HEK293 (cell line): ENCODE measurements at regions not wholly inside any gene's neighbourhood (a gene's known extent, or its start where the extent isn't known, plus 50 kb on each side); places are given as distances from the start of the nearest gene placed in this dataset.

ENCODE experiments used
- CTCF ChIA-PET: fragments of 350-600 bp; formaldehyde crosslinking; extraction: SDS; loops from one replicate; lab custom pipeline; 2021; ENCODE audit warnings: antibody characterized with exemption; lab: Yijun Ruan, JAX
- POLR2A ChIA-PET: fragments of 300-600 bp; formaldehyde crosslinking; extraction: SDS; loops from one replicate; lab custom pipeline; 2020; ENCODE audit warnings: antibody characterized with exemption, inconsistent platforms; lab: Yijun Ruan, JAX
- H3K27ac ChIP-seq: fragments of 200-500 bp; sonication (Bioruptor generic); 2 replicates; pipeline ENCODE4 v1.5.1; 2014; ENCODE audit warnings: low read depth, low read length, control low read depth, inconsistent platforms; ENCODE audit errors: extremely low read depth
- H3K36me3 ChIP-seq, 2 experiments: fragments of 200-500 bp in 1 of 2; sonication (Bioruptor generic) in 1 of 2; 1 replicate in 1 of 2; 2 replicates in 1 of 2; pipeline ENCODE4 v1.5.1; 2014 to 2017; ENCODE audit warnings: inconsistent platforms in 2 of 2, low read length in 2 of 2; ENCODE audit not compliant: control insufficient read depth in 2 of 2, insufficient read depth in 1 of 2
- H3K4me1 ChIP-seq: fragments of 200-500 bp; sonication (Bioruptor generic); 2 replicates; pipeline ENCODE4 v1.5.1; 2014; ENCODE audit warnings: mild to moderate bottlenecking, low read length, inconsistent platforms; ENCODE audit not compliant: control insufficient read depth, insufficient read depth
- H3K4me3 ChIP-seq: 2 replicates; pipeline ENCODE4 v1.5.1; 2011; ENCODE audit warnings: low read depth, mild to moderate bottlenecking, control low read depth, low read length, moderate library complexity
- H3K9me3 ChIP-seq: fragments of 200-500 bp; sonication (Bioruptor generic); 2 replicates; pipeline ENCODE4 v1.5.1; 2014; ENCODE audit warnings: low read depth, low read length, inconsistent platforms; ENCODE audit not compliant: control insufficient read depth, insufficient read depth
- GLI2 ChIP-seq: fragments of 450-650 bp; formaldehyde crosslinking; IDR thresholded peaks from 2 replicates; pipeline ENCODE4; 2017; ENCODE audit warnings: missing biosample characterization, missing genetic modification characterization, low read depth, borderline replicate concordance
- GLIS1 ChIP-seq: fragments of 450-650 bp; formaldehyde crosslinking; IDR thresholded peaks from 2 replicates; pipeline ENCODE4 v1.5.1; 2016; ENCODE audit warnings: missing biosample characterization, missing genetic modification characterization
- GLIS2 ChIP-seq: fragments of 450-650 bp; formaldehyde crosslinking; IDR thresholded peaks from 2 replicates; pipeline ENCODE4 v1.5.1; 2016; ENCODE audit warnings: missing biosample characterization, missing genetic modification characterization
- MZF1 ChIP-seq: fragments of 450-650 bp; formaldehyde crosslinking; IDR thresholded peaks from 2 replicates; pipeline ENCODE4 v1.5.1; 2017; ENCODE audit warnings: missing biosample characterization, missing genetic modification characterization, borderline replicate concordance
- SCRT1 ChIP-seq: fragments of 450-650 bp; formaldehyde crosslinking; IDR thresholded peaks from 2 replicates; pipeline ENCODE4 v1.5.1; 2016; ENCODE audit warnings: missing biosample characterization, missing genetic modification characterization, borderline replicate concordance
- ZFP69B ChIP-seq: fragments of 450-650 bp; formaldehyde crosslinking; IDR thresholded peaks from 2 replicates; pipeline ENCODE4 v1.5.1; 2016; ENCODE audit warnings: missing biosample characterization, missing genetic modification characterization
- ZIC2 ChIP-seq: fragments of 450-650 bp; formaldehyde crosslinking; IDR thresholded peaks from 2 replicates; pipeline ENCODE4 v1.5.1; 2016; ENCODE audit warnings: missing biosample characterization, missing genetic modification characterization
- ZNF169 ChIP-seq: fragments of 450-650 bp; formaldehyde crosslinking; IDR thresholded peaks from 2 replicates; pipeline ENCODE4 v1.5.1; 2016; ENCODE audit warnings: missing biosample characterization, missing genetic modification characterization
- ZNF175 ChIP-seq: fragments of 450-650 bp; formaldehyde crosslinking; IDR thresholded peaks from 2 replicates; pipeline ENCODE4 v1.5.1; 2016; ENCODE audit warnings: missing biosample characterization, missing genetic modification characterization
- ZNF214 ChIP-seq: fragments of 450-650 bp; formaldehyde crosslinking; IDR thresholded peaks from 2 replicates; pipeline ENCODE4 v1.5.1; 2017; ENCODE audit warnings: missing biosample characterization, mild to moderate bottlenecking, missing genetic modification characterization, borderline replicate concordance
- ZNF302 ChIP-seq: fragments of 450-650 bp; formaldehyde crosslinking; IDR thresholded peaks from 2 replicates; pipeline ENCODE4 v1.5.1; 2016; ENCODE audit warnings: missing biosample characterization, missing genetic modification characterization, low read depth
- ZNF530 ChIP-seq: fragments of 450-650 bp; formaldehyde crosslinking; IDR thresholded peaks from 2 replicates; pipeline ENCODE4 v1.5.1; 2016; ENCODE audit warnings: low read depth, missing biosample characterization, missing genetic modification characterization
- ZNF571 ChIP-seq: fragments of 450-650 bp; formaldehyde crosslinking; IDR thresholded peaks from 2 replicates; pipeline ENCODE4 v1.5.0; 2017; ENCODE audit warnings: missing biosample characterization, missing genetic modification characterization
- ZNF621 ChIP-seq: fragments of 450-650 bp; formaldehyde crosslinking; IDR thresholded peaks from 2 replicates; pipeline ENCODE4 v1.5.1; 2017; ENCODE audit warnings: missing biosample characterization, missing genetic modification characterization
- ZNF785 ChIP-seq: fragments of 450-650 bp; formaldehyde crosslinking; IDR thresholded peaks from 2 replicates; pipeline ENCODE4 v1.5.1; 2016; ENCODE audit warnings: missing biosample characterization, missing genetic modification characterization
- ZSCAN16 ChIP-seq: fragments of 450-650 bp; formaldehyde crosslinking; IDR thresholded peaks from 2 replicates; pipeline ENCODE4 v1.5.1; 2016; ENCODE audit warnings: missing biosample characterization, missing genetic modification characterization
- TF ChIP-seq, protein P1 (sequence below): fragments of 450-650 bp; formaldehyde crosslinking; IDR thresholded peaks from 2 replicates; pipeline ENCODE4 v1.5.1; 2016; ENCODE audit warnings: missing biosample characterization, missing genetic modification characterization, borderline replicate concordance
- TF ChIP-seq, protein P2 (sequence below): fragments of 450-650 bp; formaldehyde crosslinking; IDR thresholded peaks from 2 replicates; pipeline ENCODE4 v1.5.0; 2017; ENCODE audit warnings: missing biosample characterization, missing genetic modification characterization, borderline replicate concordance
- TF ChIP-seq, protein P3 (sequence below): fragments of 450-650 bp; formaldehyde crosslinking; IDR thresholded peaks from 2 replicates; pipeline ENCODE4 v1.5.1; 2017; ENCODE audit warnings: missing biosample characterization, missing genetic modification characterization
- TF ChIP-seq, protein P4 (sequence below): fragments of 450-650 bp; formaldehyde crosslinking; conservative IDR thresholded peaks from 2 replicates; pipeline ENCODE4 v1.5.1; 2016; ENCODE audit warnings: low read depth, missing biosample characterization, missing genetic modification characterization
- TF ChIP-seq, protein P5 (sequence below): fragments of 450-650 bp; formaldehyde crosslinking; conservative IDR thresholded peaks from 2 replicates; pipeline ENCODE4 v1.5.1; 2016; ENCODE audit warnings: low read depth, missing biosample characterization, missing genetic modification characterization

DNA sequence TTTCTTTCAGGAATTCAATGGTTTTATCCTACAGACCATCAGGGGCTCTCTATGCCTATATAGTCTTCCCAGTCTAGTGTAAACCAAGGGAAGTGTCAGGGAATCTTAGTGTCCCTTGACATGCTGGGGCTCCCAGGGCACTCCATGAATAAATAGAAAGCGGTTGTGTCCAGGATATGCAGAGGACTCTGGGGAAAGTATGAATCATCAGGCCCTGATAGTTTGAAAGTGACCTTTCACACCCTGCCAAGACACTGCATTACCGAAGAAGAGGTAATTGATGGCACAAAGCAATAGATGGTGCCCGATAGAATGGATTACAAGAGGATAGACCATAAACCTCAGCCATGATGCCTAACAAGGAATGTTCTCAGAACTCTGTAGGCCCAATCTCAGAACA, 163.3 kb upstream of the DAPK1 start:
- Histone ChIP-seq H3K27ac (no peak overlapping the region), H3K9me3 (no peaks in the 10 kb centered on the region), H3K4me3 (no peak overlapping the region), H3K4me1 (no peaks in the 10 kb centered on the region; the same call in 1 of the 2 replicates), H3K36me3 (no peaks in the 10 kb centered on the region)
- ChIA-PET CTCF (interaction anchor here (0.6 to 2.4 kb wide), 2 partner anchors 328 to 1326 kb away, joined by 6 to 13 read pairs; no protein-coding TSS in a partner anchor), POLR2A (no interaction called here)
- TF ChIP-seq ZNF302 (tag by site-specific recombination) (no peak), MZF1 (tag by site-specific recombination) (no peak), GLI2 (tag by site-specific recombination) (no peak), GLIS2 (no peak), ZNF169 (no peak), ZFP69B (tag by site-specific recombination) (no peak), GLIS1 (tag by site-specific recombination) (no peak), ZNF621 (tag by site-specific recombination) (no peak), SCRT1 (no peak), ZNF175 (tag by site-specific recombination) (no peak)
- TF ChIP-seq, protein P1, sequence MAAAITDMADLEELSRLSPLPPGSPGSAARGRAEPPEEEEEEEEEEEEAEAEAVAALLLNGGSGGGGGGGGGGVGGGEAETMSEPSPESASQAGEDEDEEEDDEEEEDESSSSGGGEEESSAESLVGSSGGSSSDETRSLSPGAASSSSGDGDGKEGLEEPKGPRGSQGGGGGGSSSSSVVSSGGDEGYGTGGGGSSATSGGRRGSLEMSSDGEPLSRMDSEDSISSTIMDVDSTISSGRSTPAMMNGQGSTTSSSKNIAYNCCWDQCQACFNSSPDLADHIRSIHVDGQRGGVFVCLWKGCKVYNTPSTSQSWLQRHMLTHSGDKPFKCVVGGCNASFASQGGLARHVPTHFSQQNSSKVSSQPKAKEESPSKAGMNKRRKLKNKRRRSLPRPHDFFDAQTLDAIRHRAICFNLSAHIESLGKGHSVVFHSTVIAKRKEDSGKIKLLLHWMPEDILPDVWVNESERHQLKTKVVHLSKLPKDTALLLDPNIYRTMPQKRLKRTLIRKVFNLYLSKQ (tag by site-specific recombination) = no peak
- TF ChIP-seq, protein P2, sequence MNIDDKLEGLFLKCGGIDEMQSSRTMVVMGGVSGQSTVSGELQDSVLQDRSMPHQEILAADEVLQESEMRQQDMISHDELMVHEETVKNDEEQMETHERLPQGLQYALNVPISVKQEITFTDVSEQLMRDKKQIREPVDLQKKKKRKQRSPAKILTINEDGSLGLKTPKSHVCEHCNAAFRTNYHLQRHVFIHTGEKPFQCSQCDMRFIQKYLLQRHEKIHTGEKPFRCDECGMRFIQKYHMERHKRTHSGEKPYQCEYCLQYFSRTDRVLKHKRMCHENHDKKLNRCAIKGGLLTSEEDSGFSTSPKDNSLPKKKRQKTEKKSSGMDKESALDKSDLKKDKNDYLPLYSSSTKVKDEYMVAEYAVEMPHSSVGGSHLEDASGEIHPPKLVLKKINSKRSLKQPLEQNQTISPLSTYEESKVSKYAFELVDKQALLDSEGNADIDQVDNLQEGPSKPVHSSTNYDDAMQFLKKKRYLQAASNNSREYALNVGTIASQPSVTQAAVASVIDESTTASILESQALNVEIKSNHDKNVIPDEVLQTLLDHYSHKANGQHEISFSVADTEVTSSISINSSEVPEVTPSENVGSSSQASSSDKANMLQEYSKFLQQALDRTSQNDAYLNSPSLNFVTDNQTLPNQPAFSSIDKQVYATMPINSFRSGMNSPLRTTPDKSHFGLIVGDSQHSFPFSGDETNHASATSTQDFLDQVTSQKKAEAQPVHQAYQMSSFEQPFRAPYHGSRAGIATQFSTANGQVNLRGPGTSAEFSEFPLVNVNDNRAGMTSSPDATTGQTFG (tag by site-specific recombination) = no peak
- TF ChIP-seq, protein P3, sequence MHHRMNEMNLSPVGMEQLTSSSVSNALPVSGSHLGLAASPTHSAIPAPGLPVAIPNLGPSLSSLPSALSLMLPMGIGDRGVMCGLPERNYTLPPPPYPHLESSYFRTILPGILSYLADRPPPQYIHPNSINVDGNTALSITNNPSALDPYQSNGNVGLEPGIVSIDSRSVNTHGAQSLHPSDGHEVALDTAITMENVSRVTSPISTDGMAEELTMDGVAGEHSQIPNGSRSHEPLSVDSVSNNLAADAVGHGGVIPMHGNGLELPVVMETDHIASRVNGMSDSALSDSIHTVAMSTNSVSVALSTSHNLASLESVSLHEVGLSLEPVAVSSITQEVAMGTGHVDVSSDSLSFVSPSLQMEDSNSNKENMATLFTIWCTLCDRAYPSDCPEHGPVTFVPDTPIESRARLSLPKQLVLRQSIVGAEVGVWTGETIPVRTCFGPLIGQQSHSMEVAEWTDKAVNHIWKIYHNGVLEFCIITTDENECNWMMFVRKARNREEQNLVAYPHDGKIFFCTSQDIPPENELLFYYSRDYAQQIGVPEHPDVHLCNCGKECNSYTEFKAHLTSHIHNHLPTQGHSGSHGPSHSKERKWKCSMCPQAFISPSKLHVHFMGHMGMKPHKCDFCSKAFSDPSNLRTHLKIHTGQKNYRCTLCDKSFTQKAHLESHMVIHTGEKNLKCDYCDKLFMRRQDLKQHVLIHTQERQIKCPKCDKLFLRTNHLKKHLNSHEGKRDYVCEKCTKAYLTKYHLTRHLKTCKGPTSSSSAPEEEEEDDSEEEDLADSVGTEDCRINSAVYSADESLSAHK (tag by site-specific recombination) = no peak

DNA sequence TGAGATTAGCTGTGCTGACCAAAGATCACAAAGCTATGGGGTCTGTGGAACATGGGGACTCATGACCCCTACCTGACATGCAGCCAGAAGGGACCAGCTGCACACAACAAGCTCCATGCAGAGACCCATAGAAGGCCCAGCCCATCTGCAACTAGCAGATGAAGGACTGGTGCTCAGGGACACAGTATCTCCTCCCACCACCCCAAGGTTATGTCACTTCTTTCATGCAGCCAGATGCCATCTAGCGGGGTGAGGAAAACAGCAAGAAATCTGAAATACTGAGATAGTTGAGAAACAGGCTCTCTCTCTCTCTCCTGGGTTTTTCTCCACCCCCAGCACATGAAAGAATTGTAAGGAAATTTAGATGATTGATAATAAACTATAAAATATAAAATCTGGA, 161.3 kb upstream of the DAPK1 start:
- no peak overlapping the region for H3K4me3 ChIP-seq
- ChIA-PET CTCF (interaction anchor here (1.0 to 2.4 kb wide), 3 partner anchors 11 to 326 kb away, joined by 5 to 13 read pairs (median 6); partner anchors contain the start of gene DAPK1), POLR2A (no interaction called here)
- TF ChIP-seq ZNF214 (tag by site-specific recombination) (no peak), ZSCAN16 (no peak), ZNF571 (tag by site-specific recombination) (no peak), ZIC2 (tag by site-specific recombination) (no peak), ZNF785 (tag by site-specific recombination) (no peak), ZNF530 (no peak)
- TF ChIP-seq, protein P4, sequence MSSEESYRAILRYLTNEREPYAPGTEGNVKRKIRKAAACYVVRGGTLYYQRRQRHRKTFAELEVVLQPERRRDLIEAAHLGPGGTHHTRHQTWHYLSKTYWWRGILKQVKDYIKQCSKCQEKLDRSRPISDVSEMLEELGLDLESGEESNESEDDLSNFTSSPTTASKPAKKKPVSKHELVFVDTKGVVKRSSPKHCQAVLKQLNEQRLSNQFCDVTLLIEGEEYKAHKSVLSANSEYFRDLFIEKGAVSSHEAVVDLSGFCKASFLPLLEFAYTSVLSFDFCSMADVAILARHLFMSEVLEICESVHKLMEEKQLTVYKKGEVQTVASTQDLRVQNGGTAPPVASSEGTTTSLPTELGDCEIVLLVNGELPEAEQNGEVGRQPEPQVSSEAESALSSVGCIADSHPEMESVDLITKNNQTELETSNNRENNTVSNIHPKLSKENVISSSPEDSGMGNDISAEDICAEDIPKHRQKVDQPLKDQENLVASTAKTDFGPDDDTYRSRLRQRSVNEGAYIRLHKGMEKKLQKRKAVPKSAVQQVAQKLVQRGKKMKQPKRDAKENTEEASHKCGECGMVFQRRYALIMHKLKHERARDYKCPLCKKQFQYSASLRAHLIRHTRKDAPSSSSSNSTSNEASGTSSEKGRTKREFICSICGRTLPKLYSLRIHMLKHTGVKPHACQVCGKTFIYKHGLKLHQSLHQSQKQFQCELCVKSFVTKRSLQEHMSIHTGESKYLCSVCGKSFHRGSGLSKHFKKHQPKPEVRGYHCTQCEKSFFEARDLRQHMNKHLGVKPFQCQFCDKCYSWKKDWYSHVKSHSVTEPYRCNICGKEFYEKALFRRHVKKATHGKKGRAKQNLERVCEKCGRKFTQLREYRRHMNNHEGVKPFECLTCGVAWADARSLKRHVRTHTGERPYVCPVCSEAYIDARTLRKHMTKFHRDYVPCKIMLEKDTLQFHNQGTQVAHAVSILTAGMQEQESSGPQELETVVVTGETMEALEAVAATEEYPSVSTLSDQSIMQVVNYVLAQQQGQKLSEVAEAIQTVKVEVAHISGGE (tag by site-specific recombination) = no peak
- TF ChIP-seq, protein P5, sequence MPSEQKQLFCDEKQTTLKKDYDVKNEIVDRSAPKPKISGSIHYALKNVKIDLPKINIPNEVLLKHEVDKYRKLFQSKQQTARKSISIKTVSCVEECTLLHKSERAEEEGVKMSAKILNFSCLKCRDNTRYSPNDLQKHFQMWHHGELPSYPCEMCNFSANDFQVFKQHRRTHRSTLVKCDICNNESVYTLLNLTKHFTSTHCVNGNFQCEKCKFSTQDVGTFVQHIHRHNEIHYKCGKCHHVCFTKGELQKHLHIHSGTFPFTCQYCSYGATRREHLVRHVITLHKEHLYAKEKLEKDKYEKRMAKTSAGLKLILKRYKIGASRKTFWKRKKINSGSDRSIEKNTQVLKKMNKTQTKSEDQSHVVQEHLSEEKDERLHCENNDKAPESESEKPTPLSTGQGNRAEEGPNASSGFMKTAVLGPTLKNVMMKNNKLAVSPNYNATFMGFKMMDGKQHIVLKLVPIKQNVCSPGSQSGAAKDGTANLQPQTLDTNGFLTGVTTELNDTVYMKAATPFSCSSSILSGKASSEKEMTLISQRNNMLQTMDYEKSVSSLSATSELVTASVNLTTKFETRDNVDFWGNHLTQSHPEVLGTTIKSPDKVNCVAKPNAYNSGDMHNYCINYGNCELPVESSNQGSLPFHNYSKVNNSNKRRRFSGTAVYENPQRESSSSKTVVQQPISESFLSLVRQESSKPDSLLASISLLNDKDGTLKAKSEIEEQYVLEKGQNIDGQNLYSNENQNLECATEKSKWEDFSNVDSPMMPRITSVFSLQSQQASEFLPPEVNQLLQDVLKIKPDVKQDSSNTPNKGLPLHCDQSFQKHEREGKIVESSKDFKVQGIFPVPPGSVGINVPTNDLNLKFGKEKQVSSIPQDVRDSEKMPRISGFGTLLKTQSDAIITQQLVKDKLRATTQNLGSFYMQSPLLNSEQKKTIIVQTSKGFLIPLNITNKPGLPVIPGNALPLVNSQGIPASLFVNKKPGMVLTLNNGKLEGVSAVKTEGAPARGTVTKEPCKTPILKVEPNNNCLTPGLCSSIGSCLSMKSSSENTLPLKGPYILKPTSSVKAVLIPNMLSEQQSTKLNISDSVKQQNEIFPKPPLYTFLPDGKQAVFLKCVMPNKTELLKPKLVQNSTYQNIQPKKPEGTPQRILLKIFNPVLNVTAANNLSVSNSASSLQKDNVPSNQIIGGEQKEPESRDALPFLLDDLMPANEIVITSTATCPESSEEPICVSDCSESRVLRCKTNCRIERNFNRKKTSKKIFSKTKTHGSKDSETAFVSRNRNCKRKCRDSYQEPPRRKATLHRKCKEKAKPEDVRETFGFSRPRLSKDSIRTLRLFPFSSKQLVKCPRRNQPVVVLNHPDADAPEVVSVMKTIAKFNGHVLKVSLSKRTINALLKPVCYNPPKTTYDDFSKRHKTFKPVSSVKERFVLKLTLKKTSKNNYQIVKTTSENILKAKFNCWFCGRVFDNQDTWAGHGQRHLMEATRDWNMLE (tag by site-specific recombination) = no peak

More for the DNA sequence above, 161.3 kb upstream of the DAPK1 start:
- H3K9me3 ChIP-seq = no peaks in the 10 kb centered on the region
- no peak overlapping the region for H3K27ac ChIP-seq
- no peaks in the 10 kb centered on the region for H3K36me3 ChIP-seq
- H3K4me1 ChIP-seq = no peaks in the 10 kb centered on the region; the same call in 1 of the 2 replicates
